ENCODE measurements at regions not wholly inside any gene's neighbourhood (a gene's known extent, or its start where the extent isn't known, plus 50 kb on each side); places are given as distances from the start of the nearest gene placed in this dataset.

- no peak overlapping the region for H3K4me3 ChIP-seq (ENCODE audit: insufficient read depth, low read length)
- no peak overlapping the region for H3K27ac ChIP-seq (ENCODE audit: low read depth, low read length)
- no peak overlapping the region for H3K4me2 ChIP-seq (ENCODE audit: insufficient read depth, low read length)
- peaks cover 3% of the 10 kb centered on the region for H3K4me1 ChIP-seq (ENCODE audit: insufficient read depth, low read length)
- H2AFZ ChIP-seq (ENCODE audit: low read length), result no peak overlapping the region
- H3K27me3 ChIP-seq (ENCODE audit: insufficient read depth, low read length), result peaks cover 8% of the 10 kb centered on the region
- H3K36me3 ChIP-seq (ENCODE audit: insufficient read depth, low read length), result no peaks in the 10 kb centered on the region
- no peaks in the 10 kb centered on the region for H3K9me3 ChIP-seq (ENCODE audit: low read depth, low read length)
- no peaks in the 10 kb centered on the region for H4K20me1 ChIP-seq (ENCODE audit: insufficient read depth, low read length)
- no peak for TF ChIP-seq CTCF (IDR thresholded peaks at IDR 0.05; ENCODE audit: extremely low read depth, low read depth, low read length)
- no peaks in the 10 kb centered on the region for H3K79me2 ChIP-seq (ENCODE audit: insufficient read depth, low read length)
- DNase-seq (ENCODE audit: insufficient read length, low spot score, missing footprints), result peak; percentile 53
Observed at GRCh38 chr3:194877291-194878119, 191.8 kb downstream of the FAM43A start.

- H3K36me3 ChIP-seq (ENCODE audit: insufficient read depth, low read length), result no peaks in the 10 kb centered on the region
- H2AFZ ChIP-seq (ENCODE audit: low read length), result no peak overlapping the region
- H4K20me1 ChIP-seq (ENCODE audit: insufficient read depth, low read length), result no peaks in the 10 kb centered on the region
- no peak for TF ChIP-seq CTCF (IDR thresholded peaks at IDR 0.05; ENCODE audit: extremely low read depth, low read depth, low read length)
- H3K27ac ChIP-seq (ENCODE audit: low read depth, low read length), result no peak overlapping the region
- no peaks in the 10 kb centered on the region for H3K79me2 ChIP-seq (ENCODE audit: insufficient read depth, low read length)
- no peak overlapping the region for H3K4me2 ChIP-seq (ENCODE audit: insufficient read depth, low read length)
- no peak for DNase-seq (ENCODE audit: insufficient read length, low spot score, missing footprints)
- peaks cover 2% of the 10 kb centered on the region for H3K4me1 ChIP-seq (ENCODE audit: insufficient read depth, low read length)
- H3K9me3 ChIP-seq (ENCODE audit: low read depth, low read length), result peaks cover 7% of the 10 kb centered on the region
- H3K4me3 ChIP-seq (ENCODE audit: insufficient read depth, low read length), result no peak overlapping the region
- peaks cover 8% of the 10 kb centered on the region for H3K27me3 ChIP-seq (ENCODE audit: insufficient read depth, low read length)
Observed at GRCh38 chr3:194879126-194879877, 193.6 kb downstream of the FAM43A start.

- Histone ChIP-seq H3K27ac (ENCODE audit: low read depth, low read length) (no peak overlapping the region), H2AFZ (ENCODE audit: low read length) (peak overlapping the region; percentile 82), H4K20me1 (ENCODE audit: insufficient read depth, low read length) (no peaks in the 10 kb centered on the region), H3K36me3 (ENCODE audit: insufficient read depth, low read length) (no peaks in the 10 kb centered on the region), H3K9me3 (ENCODE audit: low read depth, low read length) (peaks cover 7% of the 10 kb centered on the region), H3K4me3 (ENCODE audit: insufficient read depth, low read length) (no peak overlapping the region), H3K4me1 (ENCODE audit: insufficient read depth, low read length) (peaks cover 2% of the 10 kb centered on the region), H3K4me2 (ENCODE audit: insufficient read depth, low read length) (peak overlapping the region; percentile 24), H3K27me3 (ENCODE audit: insufficient read depth, low read length) (peaks cover 8% of the 10 kb centered on the region), H3K79me2 (ENCODE audit: insufficient read depth, low read length) (no peaks in the 10 kb centered on the region)
- no peak for TF ChIP-seq CTCF (IDR thresholded peaks at IDR 0.05; ENCODE audit: extremely low read depth, low read depth, low read length)
- peak; percentile 91 for DNase-seq (ENCODE audit: insufficient read length, low spot score, missing footprints)
Observed at GRCh38 chr3:194879991-194880939, 194.6 kb downstream of the FAM43A start.
